ENCODE measurements at regions not wholly inside any gene's neighbourhood (a gene's known extent, or its start where the extent isn't known, plus 50 kb on each side); places are given as distances from the start of the nearest gene placed in this dataset.
A peak's percentile ranks its signal among the peaks of the same experiment; 100 is the strongest.

- Histone ChIP-seq H3K27me3 (ENCODE audit: insufficient read depth) (no peaks in the 10 kb centered on the region), H3K4me3 (no peak overlapping the region), H3K79me2 (replicated peaks; ENCODE audit: insufficient read depth) (no peaks in the 10 kb centered on the region), H3K4me2 (no peak overlapping the region), H4K20me1 (replicated peaks; ENCODE audit: insufficient read depth) (no peaks in the 10 kb centered on the region), H3K4me1 (ENCODE audit: insufficient read depth) (no peaks in the 10 kb centered on the region), H3K27ac (ENCODE audit: low read depth) (no peak overlapping the region), H3K9me2 (ENCODE audit: insufficient read depth) (no peaks in the 10 kb centered on the region), H3K36me3 (ENCODE audit: insufficient read depth) (no peaks in the 10 kb centered on the region), H2AFZ (peak overlapping the region; percentile 52; the same call in 1 of the 2 replicates), H3F3A (replicated peaks; ENCODE audit: low read depth) (no peaks in the 10 kb centered on the region)
- Mint-ChIP-seq H3K4me1 (peaks cover under 1% of the 10 kb centered on the region; the same call in 2 of the 3 replicates), H3K9me3 (peaks cover 18% of the 10 kb centered on the region; the same call in 2 of the 3 replicates), H3K36me3 (ENCODE audit: low read depth) (peaks cover 34% of the 10 kb centered on the region; the same call in 2 of the 3 replicates), H3K27ac (no peak overlapping the region), H3K27me3 (ENCODE audit: insufficient read depth, low read depth, poor library complexity) (no peaks in the 10 kb centered on the region), H3K4me3 (no peak overlapping the region)
- TF ChIP-seq ETS1 (IDR thresholded peaks at IDR 0.05) (no peak), EZH2phosphoT487 (IDR thresholded peaks at IDR 0.05; ENCODE audit: unreplicated experiment) (no peak), JUNB (IDR thresholded peaks at IDR 0.05; ENCODE audit: unreplicated experiment) (no peak), STAT1 (IDR thresholded peaks at IDR 0.05; ENCODE audit: unreplicated experiment) (no peak), CTCF (conservative IDR thresholded peaks at IDR 0.05; ENCODE audit: low read depth in 2 of 2) (peak; percentile 32 to 41; a peak in 3 of 4 replicates)
- ATAC-seq (no peak), DNase-seq (ENCODE audit: low spot score) (peak; percentile 39)
Measured at GRCh38 chrX:5236096-5236495, 992.6 kb downstream of the NLGN4X start.

- Histone ChIP-seq H4K20me1 (replicated peaks; ENCODE audit: insufficient read depth) (no peaks in the 10 kb centered on the region), H3K79me2 (replicated peaks; ENCODE audit: insufficient read depth) (no peaks in the 10 kb centered on the region), H3K36me3 (ENCODE audit: insufficient read depth) (no peaks in the 10 kb centered on the region), H2AFZ (no peak overlapping the region), H3K4me3 (no peak overlapping the region), H3K27ac (ENCODE audit: low read depth) (no peak overlapping the region), H3F3A (replicated peaks; ENCODE audit: low read depth) (no peaks in the 10 kb centered on the region), H3K27me3 (ENCODE audit: insufficient read depth) (no peaks in the 10 kb centered on the region), H3K4me1 (ENCODE audit: insufficient read depth) (no peaks in the 10 kb centered on the region), H3K4me2 (no peak overlapping the region), H3K9me2 (ENCODE audit: insufficient read depth) (no peaks in the 10 kb centered on the region)
- no peak overlapping the region for H3K27ac Mint-ChIP-seq
- H3K27me3 Mint-ChIP-seq (ENCODE audit: insufficient read depth, low read depth, poor library complexity), result no peaks in the 10 kb centered on the region
- no peak overlapping the region for H3K4me3 Mint-ChIP-seq
- H3K4me1 Mint-ChIP-seq, result no peaks in the 10 kb centered on the region; the same call in 2 of the 3 replicates
- DNase-seq (ENCODE audit: low spot score) (no peak), ATAC-seq (no peak)
- H3K9me3 Mint-ChIP-seq, result peaks cover 4% of the 10 kb centered on the region; the same call in 2 of the 3 replicates
- peaks cover 17% of the 10 kb centered on the region; the same call in 2 of the 3 replicates for H3K36me3 Mint-ChIP-seq (ENCODE audit: low read depth)
- TF ChIP-seq ETS1 (IDR thresholded peaks at IDR 0.05), result no peak
- no peak for TF ChIP-seq CTCF (conservative IDR thresholded peaks at IDR 0.05; ENCODE audit: low read depth in 2 of 2)
- no peak for TF ChIP-seq ZNF462 (CRISPR knock-in tag; IDR thresholded peaks at IDR 0.05)
- no peak for TF ChIP-seq JUNB (IDR thresholded peaks at IDR 0.05; ENCODE audit: unreplicated experiment)
- no peak for TF ChIP-seq EZH2phosphoT487 (IDR thresholded peaks at IDR 0.05; ENCODE audit: unreplicated experiment)
- TF ChIP-seq CREB1 (CRISPR knock-in tag; IDR thresholded peaks at IDR 0.05; ENCODE audit: low read depth), result no peak
- TF ChIP-seq STAT1 (IDR thresholded peaks at IDR 0.05; ENCODE audit: unreplicated experiment), result no peak
Measured at GRCh38 chrX:5233830-5234229, 994.8 kb downstream of the NLGN4X start.
